SK-N-SH (cell line): ENCODE measurements at regions not wholly inside any gene's neighbourhood (a gene's known extent, or its start where the extent isn't known, plus 50 kb on each side); places are given as distances from the start of the nearest gene placed in this dataset.

Experiments
- CTCF ChIA-PET: fragments of 300-600, 350-600 bp; formaldehyde crosslinking; extraction: SDS; loops from one replicate; lab custom pipeline; 2021; lab: Yijun Ruan, JAX
- POLR2A ChIA-PET: fragments of 350-600 bp; sonication (Branson Sonifier 250); formaldehyde crosslinking; extraction: SDS; loops from one replicate; lab custom pipeline; 2020; ENCODE audit warnings: antibody characterized with exemption, inconsistent platforms; lab: Yijun Ruan, JAX
- DNase-seq: peaks from one replicate; pipeline ENCODE4 v3.0.0; 2012
- H2AFZ ChIP-seq: fragments of 200-600 bp; sonication (generic); 2 replicates; pipeline ENCODE4 v1.8.1; 2016; ENCODE audit warnings: antibody characterized with exemption, mild to moderate bottlenecking, low read depth
- H3F3A ChIP-seq: fragments of 200-600 bp; sonication (generic); replicated peaks from 2 replicates; pipeline ENCODE3; 2016; ENCODE audit warnings: antibody characterized with exemption, mild to moderate bottlenecking; ENCODE audit not compliant: insufficient read depth
- H3K27ac ChIP-seq, 2 experiments: fragments of 200-500 bp in 1 of 2; fragments of 200-600 bp in 1 of 2; sonication (Bioruptor generic) in 1 of 2; sonication (generic), shearing (Covaris generic) in 1 of 2; 2 replicates each; pipeline versions ENCODE4 v1.5.1 to v1.6.1; 2014 to 2016; ENCODE audit warnings: low read depth in 2 of 2, inconsistent platforms in 1 of 2, low read length in 1 of 2, mild to moderate bottlenecking in 1 of 2, mixed read lengths in 1 of 2
- H3K27me3 ChIP-seq: fragments of 200-600 bp; sonication (generic), shearing (Covaris generic); 2 replicates; pipeline ENCODE4 v1.6.1; 2016; ENCODE audit warnings: mixed run types; ENCODE audit not compliant: insufficient read depth
- H3K36me3 ChIP-seq, 2 experiments: fragments of 200-500 bp in 1 of 2; fragments of 200-600 bp in 1 of 2; sonication (Bioruptor generic) in 1 of 2; sonication (generic) in 1 of 2; replicated peaks in 1 of 2; 2 replicates each; pipeline versions ENCODE3 to v1.5.1; 2014 to 2016; ENCODE audit warnings: low read length in 1 of 2, mild to moderate bottlenecking in 1 of 2; ENCODE audit not compliant: insufficient read depth in 2 of 2, control insufficient read depth in 1 of 2
- H3K4me1 ChIP-seq, 2 experiments: fragments of 200-500 bp in 1 of 2; fragments of 200-600 bp in 1 of 2; sonication (Bioruptor generic) in 1 of 2; sonication (generic), shearing (Covaris generic) in 1 of 2; 2 replicates each; pipeline versions ENCODE4 v1.5.1 to v1.6.1; 2014 to 2016; ENCODE audit warnings: low read depth in 1 of 2, low read length in 1 of 2, mixed run types in 1 of 2; ENCODE audit not compliant: insufficient read depth in 2 of 2, control insufficient read depth in 1 of 2
- H3K4me2 ChIP-seq: fragments of 200-600 bp; sonication (generic), shearing (Covaris generic); 2 replicates; pipeline ENCODE4 v1.6.1; 2017; ENCODE audit warnings: mixed run types
- H3K4me3 ChIP-seq, 2 experiments: fragments of 200-500 bp in 1 of 2; fragments of 200-600 bp in 1 of 2; sonication (Bioruptor generic) in 1 of 2; sonication (generic), shearing (Covaris generic) in 1 of 2; 2 replicates each; pipeline versions ENCODE4 v1.5.1 to v1.8.1; 2014 to 2016; ENCODE audit warnings: low read depth in 2 of 2, inconsistent platforms in 1 of 2, low read length in 1 of 2, mild to moderate bottlenecking in 1 of 2, mixed read lengths in 1 of 2, moderate library complexity in 1 of 2
- H3K79me2 ChIP-seq: fragments of 200-600 bp; sonication (generic); 2 replicates; pipeline ENCODE4 v1.8.1; 2017; ENCODE audit warnings: mild to moderate bottlenecking; ENCODE audit not compliant: insufficient read depth
- H3K9ac ChIP-seq: fragments of 200-600 bp; sonication (generic); 2 replicates; pipeline ENCODE4 v1.6.1; 2017; ENCODE audit warnings: mixed run types
- H3K9me2 ChIP-seq: fragments of 200-600 bp; sonication (generic); 2 replicates; pipeline ENCODE4 v1.6.1; 2017; ENCODE audit warnings: mixed run types
- H3K9me3 ChIP-seq: fragments of 200-600 bp; sonication (generic); 2 replicates; pipeline ENCODE4 v1.6.1; 2017; ENCODE audit warnings: mixed run types, mild to moderate bottlenecking, moderate library complexity
- H4K20me1 ChIP-seq: fragments of 200-600 bp; sonication (generic); 2 replicates; pipeline ENCODE4 v1.6.1; 2017; ENCODE audit warnings: mild to moderate bottlenecking, mixed run types; ENCODE audit not compliant: insufficient read depth
- CHD2 ChIP-seq: fragments of 150-350 bp; IDR thresholded peaks from 2 replicates; pipeline ENCODE4 v1.6.1; 2018; ENCODE audit warnings: low read length; ENCODE audit not compliant: partially characterized antibody
- ELF1 ChIP-seq: IDR thresholded peaks from 2 replicates; pipeline ENCODE4 v1.4.0; 2012
- EZH2phosphoT487 ChIP-seq: fragments of 200-600 bp; sonication (generic); IDR thresholded peaks from 2 replicates; pipeline ENCODE4 v1.6.1; 2017; ENCODE audit warnings: low read depth, mixed run types, mild to moderate bottlenecking, antibody characterized with exemption, moderate library complexity, borderline replicate concordance
- FOSL2 ChIP-seq: IDR thresholded peaks from 2 replicates; pipeline ENCODE4 v1.4.0; 2012; ENCODE audit warnings: low read depth, mild to moderate bottlenecking, moderate library complexity, borderline replicate concordance
- GATA2 ChIP-seq: sonication (generic); formaldehyde crosslinking; IDR thresholded peaks from 2 replicates; pipeline ENCODE4 v1.5.0; 2020; ENCODE audit warnings: mild to moderate bottlenecking, missing genetic modification reagents
- JUND ChIP-seq: IDR thresholded peaks from 2 replicates; pipeline ENCODE4 v1.4.0; 2012
- MEF2A ChIP-seq: IDR thresholded peaks from 2 replicates; pipeline ENCODE4 v1.4.0; 2012; ENCODE audit warnings: low read depth, borderline replicate concordance
- MXI1 ChIP-seq: IDR thresholded peaks from 2 replicates; pipeline ENCODE4 v1.6.1; 2012; ENCODE audit warnings: mild to moderate bottlenecking, low read depth, low read length, improper control_type of control experiment
- NFIC ChIP-seq: IDR thresholded peaks from 2 replicates; pipeline ENCODE4 v1.4.0; 2012; ENCODE audit warnings: borderline replicate concordance
- RCOR1 ChIP-seq: fragments of 150-350 bp; IDR thresholded peaks from 2 replicates; pipeline ENCODE4 v1.6.1; 2017; ENCODE audit warnings: antibody characterized with exemption, low read length
- SMC3 ChIP-seq: IDR thresholded peaks from 2 replicates; pipeline ENCODE4 v1.6.1; 2012; ENCODE audit warnings: low read depth, low read length, improper control_type of control experiment
- TAF1 ChIP-seq: IDR thresholded peaks from 2 replicates; pipeline ENCODE4 v1.6.1; 2012; ENCODE audit warnings: low read depth, mild to moderate bottlenecking, low read length, moderate library complexity, borderline replicate concordance
- USF1 ChIP-seq: IDR thresholded peaks from 2 replicates; pipeline ENCODE4 v1.4.0; 2012; ENCODE audit warnings: low read depth, borderline replicate concordance
- YY1 ChIP-seq: IDR thresholded peaks from 2 replicates; pipeline ENCODE4 v1.4.0; 2012; ENCODE audit warnings: low read depth, mild to moderate bottlenecking
- WGBS: methylation state at CpG from one replicate; pipeline ENCODE4 v1.1.6; 2017; ENCODE audit warnings: low lambda C conversion rate; 5-methylcytosine and 5-hydroxymethylcytosine counted together
- TF ChIP-seq, protein P1 (sequence below): fragments of 150-350 bp; IDR thresholded peaks from 2 replicates; pipeline ENCODE4 v1.6.1; 2017; ENCODE audit warnings: antibody characterized with exemption, low read length, low read depth, borderline replicate concordance
- TF ChIP-seq, protein P2 (sequence below): IDR thresholded peaks from 2 replicates; pipeline ENCODE4 v1.4.0; 2012; ENCODE audit warnings: low read depth
- TF ChIP-seq, protein P3 (sequence below): fragments of 200-600 bp; sonication (generic); IDR thresholded peaks from 2 replicates; pipeline ENCODE4 v1.6.1; 2017; ENCODE audit warnings: antibody characterized with exemption, mild to moderate bottlenecking, moderate library complexity

DNA sequence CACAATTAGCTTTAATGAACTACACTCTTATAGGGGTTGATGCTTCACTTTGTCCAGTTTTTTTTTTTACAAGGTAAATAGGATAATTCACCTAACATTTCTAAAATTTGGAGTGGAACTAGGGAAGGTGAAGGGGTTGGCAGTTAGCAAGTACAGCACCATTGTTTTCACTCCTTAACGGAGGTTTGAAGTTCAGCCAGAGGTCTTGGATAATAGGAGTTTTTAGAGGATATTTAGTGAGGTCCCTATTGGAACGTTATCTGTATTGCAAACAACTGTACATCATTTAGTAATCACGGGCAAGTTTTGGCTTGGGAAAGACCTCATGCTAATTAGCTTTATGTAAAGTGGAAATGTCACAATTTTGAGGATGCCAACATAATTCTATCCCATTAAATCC is 52.3 kb upstream of the TBX18 start:
- Histone ChIP-seq H2AFZ (no peak overlapping the region), H3K4me2 (no peak overlapping the region), H3K4me3 (no peak overlapping the region), H3F3A (no peaks in the 10 kb centered on the region), H3K9me2 (no peaks in the 10 kb centered on the region), H3K4me1 (no peaks in the 10 kb centered on the region), H3K27ac (no peak overlapping the region), H3K9ac (no peak overlapping the region), H3K27me3 (no peaks in the 10 kb centered on the region), H4K20me1 (no peaks in the 10 kb centered on the region), H3K79me2 (no peaks in the 10 kb centered on the region), H3K36me3 (no peaks in the 10 kb centered on the region), H3K9me3 (no peaks in the 10 kb centered on the region)
- ChIA-PET POLR2A (no interaction called here), CTCF (interaction anchor here (0.6 kb wide), 1 partner anchor 418 kb away, joined by 3 read pairs; no protein-coding TSS in a partner anchor)
- TF ChIP-seq EZH2phosphoT487 (no peak), CHD2 (no peak), MXI1 (no peak), SMC3 (no peak), RCOR1 (no peak), JUND (no peak), ELF1 (no peak), NFIC (no peak), TAF1 (no peak), GATA2 (CRISPR knock-in tag) (no peak)
- TF ChIP-seq, protein P1, sequence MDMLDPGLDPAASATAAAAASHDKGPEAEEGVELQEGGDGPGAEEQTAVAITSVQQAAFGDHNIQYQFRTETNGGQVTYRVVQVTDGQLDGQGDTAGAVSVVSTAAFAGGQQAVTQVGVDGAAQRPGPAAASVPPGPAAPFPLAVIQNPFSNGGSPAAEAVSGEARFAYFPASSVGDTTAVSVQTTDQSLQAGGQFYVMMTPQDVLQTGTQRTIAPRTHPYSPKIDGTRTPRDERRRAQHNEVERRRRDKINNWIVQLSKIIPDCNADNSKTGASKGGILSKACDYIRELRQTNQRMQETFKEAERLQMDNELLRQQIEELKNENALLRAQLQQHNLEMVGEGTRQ: no peak
- TF ChIP-seq, protein P2, sequence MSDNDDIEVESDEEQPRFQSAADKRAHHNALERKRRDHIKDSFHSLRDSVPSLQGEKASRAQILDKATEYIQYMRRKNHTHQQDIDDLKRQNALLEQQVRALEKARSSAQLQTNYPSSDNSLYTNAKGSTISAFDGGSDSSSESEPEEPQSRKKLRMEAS: no peak
- WGBS: 4% methylated on average over 3 of the region's 3 CpGs
- no peak for DNase-seq

GRCh38 chr6:84815896-84816735 is 51.7 kb upstream of the TBX18 start:
- H3K4me1 ChIP-seq: no peaks in the 10 kb centered on the region
- no peak overlapping the region for H3K4me2 ChIP-seq
- H3K36me3 ChIP-seq: no peaks in the 10 kb centered on the region
- no peak overlapping the region for H3K4me3 ChIP-seq
- DNase-seq: no peak
- H2AFZ ChIP-seq: no peak overlapping the region
- no peak overlapping the region for H3K9ac ChIP-seq
- CTCF ChIA-PET: interaction anchor here (0.6 kb wide), 1 partner anchor 417 kb away, joined by 3 read pairs; no protein-coding TSS in a partner anchor
- H3K9me3 ChIP-seq: no peaks in the 10 kb centered on the region
- no peaks in the 10 kb centered on the region for H4K20me1 ChIP-seq
- TF ChIP-seq NFIC (no peak), JUND (no peak), USF1 (no peak), MEF2A (no peak), FOSL2 (no peak), YY1 (no peak)
- TF ChIP-seq, protein P3, sequence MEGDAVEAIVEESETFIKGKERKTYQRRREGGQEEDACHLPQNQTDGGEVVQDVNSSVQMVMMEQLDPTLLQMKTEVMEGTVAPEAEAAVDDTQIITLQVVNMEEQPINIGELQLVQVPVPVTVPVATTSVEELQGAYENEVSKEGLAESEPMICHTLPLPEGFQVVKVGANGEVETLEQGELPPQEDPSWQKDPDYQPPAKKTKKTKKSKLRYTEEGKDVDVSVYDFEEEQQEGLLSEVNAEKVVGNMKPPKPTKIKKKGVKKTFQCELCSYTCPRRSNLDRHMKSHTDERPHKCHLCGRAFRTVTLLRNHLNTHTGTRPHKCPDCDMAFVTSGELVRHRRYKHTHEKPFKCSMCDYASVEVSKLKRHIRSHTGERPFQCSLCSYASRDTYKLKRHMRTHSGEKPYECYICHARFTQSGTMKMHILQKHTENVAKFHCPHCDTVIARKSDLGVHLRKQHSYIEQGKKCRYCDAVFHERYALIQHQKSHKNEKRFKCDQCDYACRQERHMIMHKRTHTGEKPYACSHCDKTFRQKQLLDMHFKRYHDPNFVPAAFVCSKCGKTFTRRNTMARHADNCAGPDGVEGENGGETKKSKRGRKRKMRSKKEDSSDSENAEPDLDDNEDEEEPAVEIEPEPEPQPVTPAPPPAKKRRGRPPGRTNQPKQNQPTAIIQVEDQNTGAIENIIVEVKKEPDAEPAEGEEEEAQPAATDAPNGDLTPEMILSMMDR: no peak
- TF ChIP-seq, protein P1: no peak
- 7% methylated on average over 3 of the region's 3 CpGs for WGBS
- H3K9me2 ChIP-seq: no peaks in the 10 kb centered on the region
- no peaks in the 10 kb centered on the region for H3K79me2 ChIP-seq
- POLR2A ChIA-PET: no interaction called here
- H3K27me3 ChIP-seq: no peaks in the 10 kb centered on the region
- no peak overlapping the region for H3K27ac ChIP-seq
- H3F3A ChIP-seq: no peaks in the 10 kb centered on the region
